ENCODE measurements at regions not wholly inside any gene's neighbourhood (a gene's known extent, or its start where the extent isn't known, plus 50 kb on each side); places are given as distances from the start of the nearest gene placed in this dataset.

DNA sequence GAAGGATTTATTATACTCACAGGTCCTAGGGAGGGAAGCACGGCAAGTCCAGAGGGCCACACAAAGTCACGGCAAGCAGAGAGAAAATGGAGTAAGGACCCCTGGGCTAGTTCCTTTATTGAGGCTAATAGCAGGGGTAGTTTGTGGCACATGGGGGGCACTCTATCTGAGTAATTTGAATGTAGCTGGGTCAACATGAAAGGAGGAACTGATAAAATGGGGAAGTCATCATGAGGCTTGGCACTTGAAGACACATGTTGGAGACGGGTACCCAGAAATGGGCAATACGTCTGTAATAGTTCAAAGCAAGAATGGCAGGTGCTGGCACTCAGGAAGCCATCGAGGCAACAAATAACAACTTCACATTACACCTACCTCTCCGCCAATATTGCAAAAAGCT is 1136.4 kb downstream of the MRPL39 start:
- TF ChIP-seq, protein P1, sequence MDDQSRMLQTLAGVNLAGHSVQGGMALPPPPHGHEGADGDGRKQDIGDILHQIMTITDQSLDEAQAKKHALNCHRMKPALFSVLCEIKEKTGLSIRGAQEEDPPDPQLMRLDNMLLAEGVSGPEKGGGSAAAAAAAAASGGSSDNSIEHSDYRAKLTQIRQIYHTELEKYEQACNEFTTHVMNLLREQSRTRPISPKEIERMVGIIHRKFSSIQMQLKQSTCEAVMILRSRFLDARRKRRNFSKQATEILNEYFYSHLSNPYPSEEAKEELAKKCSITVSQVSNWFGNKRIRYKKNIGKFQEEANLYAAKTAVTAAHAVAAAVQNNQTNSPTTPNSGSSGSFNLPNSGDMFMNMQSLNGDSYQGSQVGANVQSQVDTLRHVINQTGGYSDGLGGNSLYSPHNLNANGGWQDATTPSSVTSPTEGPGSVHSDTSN (CRISPR knock-in tag; IDR thresholded peaks at IDR 0.05): no peak
- TF ChIP-seq ZNF530 (tag by site-specific recombination; IDR thresholded peaks at IDR 0.05; ENCODE audit: low read depth) (no peak), ZNF48 (tag by site-specific recombination; IDR thresholded peaks at IDR 0.05) (no peak), SETDB1 (IDR thresholded peaks at IDR 0.05; ENCODE audit: insufficient read length, low read length) (no peak)
- TF ChIP-seq, protein P2, sequence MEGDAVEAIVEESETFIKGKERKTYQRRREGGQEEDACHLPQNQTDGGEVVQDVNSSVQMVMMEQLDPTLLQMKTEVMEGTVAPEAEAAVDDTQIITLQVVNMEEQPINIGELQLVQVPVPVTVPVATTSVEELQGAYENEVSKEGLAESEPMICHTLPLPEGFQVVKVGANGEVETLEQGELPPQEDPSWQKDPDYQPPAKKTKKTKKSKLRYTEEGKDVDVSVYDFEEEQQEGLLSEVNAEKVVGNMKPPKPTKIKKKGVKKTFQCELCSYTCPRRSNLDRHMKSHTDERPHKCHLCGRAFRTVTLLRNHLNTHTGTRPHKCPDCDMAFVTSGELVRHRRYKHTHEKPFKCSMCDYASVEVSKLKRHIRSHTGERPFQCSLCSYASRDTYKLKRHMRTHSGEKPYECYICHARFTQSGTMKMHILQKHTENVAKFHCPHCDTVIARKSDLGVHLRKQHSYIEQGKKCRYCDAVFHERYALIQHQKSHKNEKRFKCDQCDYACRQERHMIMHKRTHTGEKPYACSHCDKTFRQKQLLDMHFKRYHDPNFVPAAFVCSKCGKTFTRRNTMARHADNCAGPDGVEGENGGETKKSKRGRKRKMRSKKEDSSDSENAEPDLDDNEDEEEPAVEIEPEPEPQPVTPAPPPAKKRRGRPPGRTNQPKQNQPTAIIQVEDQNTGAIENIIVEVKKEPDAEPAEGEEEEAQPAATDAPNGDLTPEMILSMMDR (tag by site-specific recombination; IDR thresholded peaks at IDR 0.05): no peak
- TF ChIP-seq, protein P3, sequence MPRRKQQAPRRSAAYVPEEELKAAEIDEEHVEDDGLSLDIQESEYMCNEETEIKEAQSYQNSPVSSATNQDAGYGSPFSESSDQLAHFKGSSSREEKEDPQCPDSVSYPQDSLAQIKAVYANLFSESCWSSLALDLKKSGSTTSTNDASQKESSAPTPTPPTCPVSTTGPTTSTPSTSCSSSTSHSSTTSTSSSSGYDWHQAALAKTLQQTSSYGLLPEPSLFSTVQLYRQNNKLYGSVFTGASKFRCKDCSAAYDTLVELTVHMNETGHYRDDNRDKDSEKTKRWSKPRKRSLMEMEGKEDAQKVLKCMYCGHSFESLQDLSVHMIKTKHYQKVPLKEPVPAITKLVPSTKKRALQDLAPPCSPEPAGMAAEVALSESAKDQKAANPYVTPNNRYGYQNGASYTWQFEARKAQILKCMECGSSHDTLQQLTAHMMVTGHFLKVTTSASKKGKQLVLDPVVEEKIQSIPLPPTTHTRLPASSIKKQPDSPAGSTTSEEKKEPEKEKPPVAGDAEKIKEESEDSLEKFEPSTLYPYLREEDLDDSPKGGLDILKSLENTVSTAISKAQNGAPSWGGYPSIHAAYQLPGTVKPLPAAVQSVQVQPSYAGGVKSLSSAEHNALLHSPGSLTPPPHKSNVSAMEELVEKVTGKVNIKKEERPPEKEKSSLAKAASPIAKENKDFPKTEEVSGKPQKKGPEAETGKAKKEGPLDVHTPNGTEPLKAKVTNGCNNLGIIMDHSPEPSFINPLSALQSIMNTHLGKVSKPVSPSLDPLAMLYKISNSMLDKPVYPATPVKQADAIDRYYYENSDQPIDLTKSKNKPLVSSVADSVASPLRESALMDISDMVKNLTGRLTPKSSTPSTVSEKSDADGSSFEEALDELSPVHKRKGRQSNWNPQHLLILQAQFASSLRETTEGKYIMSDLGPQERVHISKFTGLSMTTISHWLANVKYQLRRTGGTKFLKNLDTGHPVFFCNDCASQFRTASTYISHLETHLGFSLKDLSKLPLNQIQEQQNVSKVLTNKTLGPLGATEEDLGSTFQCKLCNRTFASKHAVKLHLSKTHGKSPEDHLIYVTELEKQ (tag by site-specific recombination; IDR thresholded peaks at IDR 0.05; ENCODE audit: borderline replicate concordance): no peak

Measured in HEK293 (cell line).